HEK293 (cell line): ENCODE measurements at regions not wholly inside any gene's neighbourhood (a gene's known extent, or its start where the extent isn't known, plus 50 kb on each side); places are given as distances from the start of the nearest gene placed in this dataset.

Source experiments
- CTCF ChIA-PET: fragments of 350-600 bp; formaldehyde crosslinking; extraction: SDS; loops from one replicate; lab custom pipeline; 2021; ENCODE audit warnings: antibody characterized with exemption; lab: Yijun Ruan, JAX
- POLR2A ChIA-PET: fragments of 300-600 bp; formaldehyde crosslinking; extraction: SDS; loops from one replicate; lab custom pipeline; 2020; ENCODE audit warnings: antibody characterized with exemption, inconsistent platforms; lab: Yijun Ruan, JAX
- H3K27ac ChIP-seq: fragments of 200-500 bp; sonication (Bioruptor generic); 2 replicates; pipeline ENCODE4 v1.5.1; 2014; ENCODE audit warnings: low read depth, low read length, control low read depth, inconsistent platforms; ENCODE audit errors: extremely low read depth
- H3K36me3 ChIP-seq, 2 experiments: fragments of 200-500 bp in 1 of 2; sonication (Bioruptor generic) in 1 of 2; 1 replicate in 1 of 2; 2 replicates in 1 of 2; pipeline ENCODE4 v1.5.1; 2014 to 2017; ENCODE audit warnings: inconsistent platforms in 2 of 2, low read length in 2 of 2; ENCODE audit not compliant: control insufficient read depth in 2 of 2, insufficient read depth in 1 of 2
- H3K4me1 ChIP-seq: fragments of 200-500 bp; sonication (Bioruptor generic); 2 replicates; pipeline ENCODE4 v1.5.1; 2014; ENCODE audit warnings: mild to moderate bottlenecking, low read length, inconsistent platforms; ENCODE audit not compliant: control insufficient read depth, insufficient read depth
- H3K4me3 ChIP-seq: 2 replicates; pipeline ENCODE4 v1.5.1; 2011; ENCODE audit warnings: low read depth, mild to moderate bottlenecking, control low read depth, low read length, moderate library complexity
- H3K9me3 ChIP-seq: fragments of 200-500 bp; sonication (Bioruptor generic); 2 replicates; pipeline ENCODE4 v1.5.1; 2014; ENCODE audit warnings: low read depth, low read length, inconsistent platforms; ENCODE audit not compliant: control insufficient read depth, insufficient read depth
- HOXA7 ChIP-seq: sonication (generic); formaldehyde crosslinking; IDR thresholded peaks from 2 replicates; pipeline ENCODE4 v1.8.1; 2022; ENCODE audit warnings: missing genetic modification reagents, borderline replicate concordance
- KLF8 ChIP-seq: fragments of 450-650 bp; formaldehyde crosslinking; IDR thresholded peaks from 2 replicates; pipeline ENCODE4 v1.5.1; 2016; ENCODE audit warnings: missing biosample characterization, missing genetic modification characterization
- MEIS1 ChIP-seq: sonication (generic); formaldehyde crosslinking; IDR thresholded peaks from 2 replicates; pipeline ENCODE4 v1.8.1; 2022; ENCODE audit warnings: missing genetic modification reagents, mild to moderate bottlenecking, borderline replicate concordance
- PBX3 ChIP-seq: sonication (generic); formaldehyde crosslinking; IDR thresholded peaks from 2 replicates; pipeline ENCODE4 v1.8.1; 2022; ENCODE audit warnings: mild to moderate bottlenecking, moderate library complexity, missing genetic modification reagents
- PRDM1 ChIP-seq: fragments of 450-650 bp; formaldehyde crosslinking; IDR thresholded peaks from 2 replicates; pipeline ENCODE4; 2016; ENCODE audit warnings: missing biosample characterization, missing genetic modification characterization
- SCRT1 ChIP-seq: fragments of 450-650 bp; formaldehyde crosslinking; IDR thresholded peaks from 2 replicates; pipeline ENCODE4 v1.5.1; 2016; ENCODE audit warnings: missing biosample characterization, missing genetic modification characterization, borderline replicate concordance
- SETDB1 ChIP-seq: IDR thresholded peaks from one replicate; pipeline ENCODE4 v1.6.1; 2017; ENCODE audit warnings: mild to moderate bottlenecking, low read length, moderate library complexity, mixed read lengths; ENCODE audit not compliant: insufficient read length
- WT1 ChIP-seq: fragments of 450-650 bp; formaldehyde crosslinking; IDR thresholded peaks from 2 replicates; pipeline ENCODE4 v1.5.1; 2016; ENCODE audit warnings: missing biosample characterization, missing genetic modification characterization
- ZBTB48 ChIP-seq: fragments of 450-650 bp; formaldehyde crosslinking; IDR thresholded peaks from 2 replicates; pipeline ENCODE4 v1.5.1; 2016; ENCODE audit warnings: missing biosample characterization, missing genetic modification characterization
- ZNF10 ChIP-seq: fragments of 450-650 bp; formaldehyde crosslinking; IDR thresholded peaks from 2 replicates; pipeline ENCODE4 v1.5.1; 2017; ENCODE audit warnings: missing biosample characterization, missing genetic modification characterization
- ZNF155 ChIP-seq: fragments of 450-650 bp; formaldehyde crosslinking; IDR thresholded peaks from 2 replicates; pipeline ENCODE4 v1.5.1; 2016; ENCODE audit warnings: missing biosample characterization, missing genetic modification characterization
- ZNF157 ChIP-seq: fragments of 450-650 bp; formaldehyde crosslinking; IDR thresholded peaks from 2 replicates; pipeline ENCODE4 v1.5.1; 2016; ENCODE audit warnings: missing biosample characterization, missing genetic modification characterization
- ZNF202 ChIP-seq: fragments of 450-650 bp; formaldehyde crosslinking; IDR thresholded peaks from 2 replicates; pipeline ENCODE4 v1.5.1; 2016; ENCODE audit warnings: missing biosample characterization, missing genetic modification characterization, borderline replicate concordance
- ZNF24 ChIP-seq: fragments of 450-650 bp; formaldehyde crosslinking; IDR thresholded peaks from 2 replicates; pipeline ENCODE4 v1.5.1; 2016; ENCODE audit warnings: missing biosample characterization, missing genetic modification characterization
- ZNF248 ChIP-seq: fragments of 450-650 bp; formaldehyde crosslinking; IDR thresholded peaks from 2 replicates; pipeline ENCODE4 v1.5.1; 2017; ENCODE audit warnings: missing biosample characterization, missing genetic modification characterization
- ZNF449 ChIP-seq: fragments of 450-650 bp; formaldehyde crosslinking; IDR thresholded peaks from 2 replicates; pipeline ENCODE4 v1.5.1; 2017; ENCODE audit warnings: missing biosample characterization, mild to moderate bottlenecking, missing genetic modification characterization, moderate library complexity
- ZNF510 ChIP-seq: fragments of 450-650 bp; formaldehyde crosslinking; IDR thresholded peaks from 2 replicates; pipeline ENCODE4 v1.5.1; 2018; ENCODE audit warnings: mild to moderate bottlenecking, missing genetic modification characterization, missing biosample characterization; ENCODE audit not compliant: insufficient replicate concordance
- ZNF610 ChIP-seq: fragments of 450-650 bp; formaldehyde crosslinking; IDR thresholded peaks from 2 replicates; pipeline ENCODE4 v1.5.1; 2016; ENCODE audit warnings: missing biosample characterization, missing genetic modification characterization, borderline replicate concordance
- ZNF629 ChIP-seq: fragments of 450-650 bp; formaldehyde crosslinking; IDR thresholded peaks from 2 replicates; pipeline ENCODE4 v1.5.1; 2017; ENCODE audit warnings: missing biosample characterization, missing genetic modification characterization
- ZNF707 ChIP-seq: fragments of 450-650 bp; formaldehyde crosslinking; IDR thresholded peaks from 2 replicates; pipeline ENCODE4 v1.5.1; 2016; ENCODE audit warnings: missing biosample characterization, missing genetic modification characterization
- ZNF76 ChIP-seq: fragments of 450-650 bp; formaldehyde crosslinking; IDR thresholded peaks from 2 replicates; pipeline ENCODE4; 2016; ENCODE audit warnings: low read depth, missing biosample characterization, missing genetic modification characterization, borderline replicate concordance
- ZNF776 ChIP-seq: fragments of 450-650 bp; formaldehyde crosslinking; IDR thresholded peaks from 2 replicates; pipeline ENCODE4 v1.5.0; 2017; ENCODE audit warnings: missing biosample characterization, missing genetic modification characterization, borderline replicate concordance
- ZNF777 ChIP-seq: fragments of 450-650 bp; formaldehyde crosslinking; IDR thresholded peaks from 2 replicates; pipeline ENCODE4 v1.5.1; 2017; ENCODE audit warnings: missing biosample characterization, missing genetic modification characterization, borderline replicate concordance
- ZNF837 ChIP-seq: fragments of 450-650 bp; formaldehyde crosslinking; IDR thresholded peaks from 2 replicates; pipeline ENCODE4 v1.5.1; 2016; ENCODE audit warnings: missing biosample characterization, missing genetic modification characterization
- ZSCAN16 ChIP-seq: fragments of 450-650 bp; formaldehyde crosslinking; IDR thresholded peaks from 2 replicates; pipeline ENCODE4 v1.5.1; 2016; ENCODE audit warnings: missing biosample characterization, missing genetic modification characterization

GRCh38 chr11:26835611-26836010 is 113.8 kb upstream of the SLC5A12 start:
- POLR2A ChIA-PET, result no interaction called here
- Histone ChIP-seq H3K27ac (no peak overlapping the region), H3K9me3 (no peaks in the 10 kb centered on the region), H3K4me1 (no peaks in the 10 kb centered on the region), H3K36me3 (no peaks in the 10 kb centered on the region), H3K4me3 (no peak overlapping the region)
- CTCF ChIA-PET, result no interaction called here
- no peak for TF ChIP-seq ZNF157 (tag by site-specific recombination)

- no peaks in the 10 kb centered on the region for H3K9me3 ChIP-seq
- no peaks in the 10 kb centered on the region for H3K36me3 ChIP-seq
- TF ChIP-seq SCRT1 (tag by site-specific recombination) (no peak), ZNF76 (tag by site-specific recombination) (no peak), ZNF248 (tag by site-specific recombination) (no peak), WT1 (tag by site-specific recombination) (no peak)
- CTCF ChIA-PET, result interaction anchor here (0.7 kb wide), 1 partner anchor 288 kb away, joined by 3 read pairs; no protein-coding TSS in a partner anchor
- H3K4me3 ChIP-seq, result no peak overlapping the region
- POLR2A ChIA-PET, result no interaction called here
- no peaks in the 10 kb centered on the region for H3K4me1 ChIP-seq
- no peak overlapping the region for H3K27ac ChIP-seq
Measured at GRCh38 chr11:26837154-26837553, 115.3 kb upstream of the SLC5A12 start.

- Histone ChIP-seq H3K9me3 (no peaks in the 10 kb centered on the region), H3K4me3 (no peak overlapping the region), H3K4me1 (no peaks in the 10 kb centered on the region), H3K27ac (no peak overlapping the region), H3K36me3 (no peaks in the 10 kb centered on the region)
- ChIA-PET CTCF (no interaction called here), POLR2A (no interaction called here)
- TF ChIP-seq ZNF707 (tag by site-specific recombination), result no peak
- no peak for TF ChIP-seq PBX3
- TF ChIP-seq ZNF510, result no peak
- no peak for TF ChIP-seq ZNF155 (tag by site-specific recombination)
- no peak for TF ChIP-seq MEIS1 (CRISPR knock-in tag)
- no peak for TF ChIP-seq ZSCAN16 (tag by site-specific recombination)
- no peak for TF ChIP-seq ZBTB48 (tag by site-specific recombination)
- no peak for TF ChIP-seq HOXA7 (CRISPR knock-in tag)
- TF ChIP-seq PRDM1 (tag by site-specific recombination), result no peak
Measured at GRCh38 chr11:26839911-26840698, 118.2 kb upstream of the SLC5A12 start.

- H3K36me3 ChIP-seq, result no peaks in the 10 kb centered on the region
- ChIA-PET CTCF (interaction anchor here (0.7 kb wide), 1 partner anchor 130 kb away, joined by 3 read pairs; no protein-coding TSS in a partner anchor), POLR2A (no interaction called here)
Measured at GRCh38 chr11:26841818-26842473, 120.1 kb upstream of the SLC5A12 start.

More at GRCh38 chr11:26841818-26842473, 120.1 kb upstream of the SLC5A12 start:
- H3K9me3 ChIP-seq, result no peaks in the 10 kb centered on the region
- H3K4me1 ChIP-seq, result no peaks in the 10 kb centered on the region
- no peak overlapping the region for H3K27ac ChIP-seq
- H3K4me3 ChIP-seq, result no peak overlapping the region
- TF ChIP-seq ZNF777 (tag by site-specific recombination) (no peak), ZNF776 (no peak), ZNF837 (tag by site-specific recombination) (no peak), ZNF155 (tag by site-specific recombination) (no peak), ZNF76 (tag by site-specific recombination) (no peak), ZNF202 (tag by site-specific recombination) (no peak), ZNF449 (tag by site-specific recombination) (no peak), ZNF610 (tag by site-specific recombination) (no peak), ZNF10 (tag by site-specific recombination) (no peak), SETDB1 (no peak), KLF8 (tag by site-specific recombination) (no peak), ZSCAN16 (tag by site-specific recombination) (no peak), ZNF629 (tag by site-specific recombination) (no peak), ZNF24 (tag by site-specific recombination) (no peak)
- TF ChIP-seq, all 188 proteins: peak for 0
